HepG2 (cell line): ENCODE measurements at regions not wholly inside any gene's neighbourhood (a gene's known extent, or its start where the extent isn't known, plus 50 kb on each side); places are given as distances from the start of the nearest gene placed in this dataset.

Source experiments
- ATAC-seq: fragments of 200-7000 bp; cut with Tn5 transposase; 3 replicates; pipeline ENCODE4 v1.9.1; 2020; ENCODE audit warnings: mild to moderate bottlenecking, moderate library complexity
- BruUV-seq: library from RNA; stranded (reverse); fragments of 400-500 nt; replicated peaks from 2 replicates; lab custom pipeline; 2021; lab: Mats Ljungman, UMichigan
- CTCF ChIA-PET: fragments of 300-600 bp; formaldehyde crosslinking; extraction: SDS; loops from one replicate; lab custom pipeline; 2021; ENCODE audit warnings: low total read pairs, inconsistent platforms, low intra/inter-chr PET ratio; lab: Yijun Ruan, JAX
- POLR2A ChIA-PET: fragments of 350-600 bp; sonication (Branson Sonifier 250); formaldehyde crosslinking; loops from one replicate; lab custom pipeline; 2020; ENCODE audit warnings: antibody characterized with exemption, inconsistent platforms; lab: Yijun Ruan, JAX
- DNase-seq: peaks from one replicate; pipeline ENCODE4 v3.0.0-alpha.2; 2015; ENCODE audit warnings: low spot score
- FAIRE-seq: peaks from 3 replicates; lab custom pipeline; 2011; peaks lifted over from hg19 to GRCh38; lab: Jason Lieb, UNC
- H2AFZ ChIP-seq: one replicate; pipeline ENCODE4 v1.6.1; 2011; ENCODE audit warnings: low read length, inconsistent platforms
- H3K27ac ChIP-seq: fragments of 300-600 bp; 3 replicates; pipeline ENCODE4 v1.8.0; 2011; ENCODE audit warnings: mixed run types, mild to moderate bottlenecking, mixed read lengths, low read length, inconsistent platforms; ENCODE audit not compliant: insufficient read depth; ENCODE audit errors: extremely low read length
- H3K27me3 ChIP-seq, 2 experiments: fragments of 200-600 bp in 1 of 2; 2 replicates in 1 of 2; 3 replicates in 1 of 2; pipeline versions ENCODE4 v1.6.0 to v1.8.0; 2011; ENCODE audit warnings: low read length in 2 of 2, mild to moderate bottlenecking in 2 of 2, moderate library complexity in 2 of 2, inconsistent platforms in 1 of 2; ENCODE audit not compliant: insufficient read depth in 2 of 2, control insufficient read depth in 1 of 2
- H3K36me3 ChIP-seq, 2 experiments: fragments of 200-600 bp in 1 of 2; replicated peaks in 1 of 2; 2 replicates in 1 of 2; 3 replicates in 1 of 2; pipeline versions ENCODE4 v1.5.1 to v1.8.0; 2011; ENCODE audit warnings: low read length in 2 of 2, inconsistent platforms in 1 of 2; ENCODE audit not compliant: insufficient read depth in 2 of 2, control insufficient read depth in 1 of 2
- H3K4me1 ChIP-seq: 2 replicates; pipeline ENCODE4 v1.5.1; 2012; ENCODE audit warnings: low read length, inconsistent platforms; ENCODE audit not compliant: insufficient read depth
- H3K4me2 ChIP-seq: 2 replicates; pipeline ENCODE4 v1.6.0; 2011; ENCODE audit warnings: low read depth, low read length, inconsistent platforms
- H3K4me3 ChIP-seq, 3 experiments: fragments of 200-600 bp in 1 of 3; sonication (generic), shearing (Covaris generic) in 1 of 3; replicated peaks in 1 of 3; 2 replicates each; pipeline ENCODE4 v1.5.1; 2011 to 2016; ENCODE audit warnings: low read length in 3 of 3, inconsistent platforms in 2 of 3, low read depth in 2 of 3, mild to moderate bottlenecking in 2 of 3, control low read depth in 1 of 3, mixed read lengths in 1 of 3; ENCODE audit not compliant: insufficient read depth in 1 of 3
- H3K79me2 ChIP-seq: one replicate; pipeline ENCODE4 v1.6.1; 2011; ENCODE audit warnings: low read length, inconsistent platforms; ENCODE audit not compliant: insufficient read depth
- H3K9ac ChIP-seq: 2 replicates; pipeline ENCODE4 v1.6.0; 2011; ENCODE audit warnings: mild to moderate bottlenecking, low read depth, low read length, inconsistent platforms; ENCODE audit not compliant: insufficient read depth
- H3K9me3 ChIP-seq: 2 replicates; pipeline ENCODE4 v1.5.1; 2012; ENCODE audit warnings: mild to moderate bottlenecking, low read length
- H4K20me1 ChIP-seq: 2 replicates; pipeline ENCODE4 v1.6.0; 2011; ENCODE audit warnings: inconsistent platforms, mild to moderate bottlenecking, low read length, moderate library complexity; ENCODE audit not compliant: insufficient read depth
- CEBPG ChIP-seq: IDR thresholded peaks from 2 replicates; pipeline ENCODE4 v1.6.1; 2016
- FOXC1 ChIP-seq: sonication (generic); formaldehyde crosslinking; IDR thresholded peaks from 2 replicates; pipeline ENCODE4 v1.8.0; 2022; ENCODE audit warnings: mild to moderate bottlenecking, missing genetic modification reagents, borderline replicate concordance
- IKZF1 ChIP-seq: fragments of 450-650 bp; IDR thresholded peaks from 2 replicates; pipeline ENCODE4 v1.7.1; 2016
- JUND ChIP-seq: sonication (generic); formaldehyde crosslinking; IDR thresholded peaks from 2 replicates; pipeline ENCODE4 v1.8.0; 2022; ENCODE audit warnings: mild to moderate bottlenecking, missing genetic modification reagents
- MBD4 ChIP-seq: IDR thresholded peaks from 2 replicates; pipeline ENCODE4 v1.6.1; 2012; ENCODE audit warnings: low read length, inconsistent platforms, borderline replicate concordance
- PAWR ChIP-seq: sonication (generic); formaldehyde crosslinking; IDR thresholded peaks from 2 replicates; pipeline ENCODE4 v1.4.0; 2020; ENCODE audit warnings: missing genetic modification reagents, mild to moderate bottlenecking, borderline replicate concordance
- REPIN1 ChIP-seq: sonication (generic); formaldehyde crosslinking; IDR thresholded peaks from 2 replicates; pipeline ENCODE4 v1.8.0; 2022; ENCODE audit warnings: missing genetic modification reagents, low read depth, mild to moderate bottlenecking, borderline replicate concordance
- SYNCRIP ChIP-seq: fragments of 200-400 bp; formaldehyde crosslinking; IDR thresholded peaks from 2 replicates; pipeline ENCODE4 v1.6.1; 2018; ENCODE audit warnings: mild to moderate bottlenecking, low read depth, low read length; ENCODE audit not compliant: insufficient read depth
- ZFP82 ChIP-seq: sonication (generic); formaldehyde crosslinking; IDR thresholded peaks from 2 replicates; pipeline ENCODE4 v1.5.1; 2020; ENCODE audit warnings: mild to moderate bottlenecking, missing genetic modification reagents, borderline replicate concordance
- ZNF205 ChIP-seq: IDR thresholded peaks from 2 replicates; pipeline ENCODE4 v1.6.1; 2018; ENCODE audit warnings: missing biosample characterization, missing genetic modification reagents
- ZNF331 ChIP-seq: sonication (generic); formaldehyde crosslinking; IDR thresholded peaks from 2 replicates; pipeline ENCODE4 v1.4.0; 2020; ENCODE audit warnings: missing genetic modification reagents
- ZSCAN22 ChIP-seq: sonication (generic); formaldehyde crosslinking; IDR thresholded peaks from 2 replicates; pipeline ENCODE4 v1.4.0; 2020; ENCODE audit warnings: mild to moderate bottlenecking, missing genetic modification reagents
- WGBS: methylation state at CpG from one replicate; pipeline ENCODE4 v1.1.6; 2017; ENCODE audit warnings: low lambda C conversion rate; 5-methylcytosine and 5-hydroxymethylcytosine counted together
- in situ Hi-C: cut with HindIII; loops from 2 replicates; pipeline ENCODE4 v1.10.0; 2017; ENCODE audit warnings: low pct_unique_long_range_greater_than_20kb; ENCODE audit not compliant: extremely low pct_ligation_motif_present
- intact Hi-C: fragments of 100-400 bp; cut with micrococcal nuclease; formaldehyde crosslinking; loops from one replicate; pipeline ENCODE4 v1.10.0; 2022; ENCODE audit not compliant: unreplicated experiment
- TF ChIP-seq, protein P1 (sequence below): sonication (generic); formaldehyde crosslinking; IDR thresholded peaks from 2 replicates; pipeline ENCODE4 v1.5.0; 2020; ENCODE audit warnings: missing genetic modification reagents, mild to moderate bottlenecking, borderline replicate concordance
- TF ChIP-seq, protein P2 (sequence below): sonication (generic); formaldehyde crosslinking; IDR thresholded peaks from 2 replicates; pipeline ENCODE4 v1.5.1; 2020; ENCODE audit warnings: mild to moderate bottlenecking, missing genetic modification reagents, borderline replicate concordance
- TF ChIP-seq, protein P3 (sequence below): IDR thresholded peaks from 2 replicates; pipeline ENCODE4 v1.4.0; 2020; ENCODE audit warnings: mild to moderate bottlenecking, missing genetic modification reagents
- TF ChIP-seq, protein P4 (sequence below): sonication (generic); formaldehyde crosslinking; IDR thresholded peaks from 2 replicates; pipeline ENCODE4 v1.5.0; 2020; ENCODE audit warnings: mild to moderate bottlenecking, missing genetic modification reagents

DNA sequence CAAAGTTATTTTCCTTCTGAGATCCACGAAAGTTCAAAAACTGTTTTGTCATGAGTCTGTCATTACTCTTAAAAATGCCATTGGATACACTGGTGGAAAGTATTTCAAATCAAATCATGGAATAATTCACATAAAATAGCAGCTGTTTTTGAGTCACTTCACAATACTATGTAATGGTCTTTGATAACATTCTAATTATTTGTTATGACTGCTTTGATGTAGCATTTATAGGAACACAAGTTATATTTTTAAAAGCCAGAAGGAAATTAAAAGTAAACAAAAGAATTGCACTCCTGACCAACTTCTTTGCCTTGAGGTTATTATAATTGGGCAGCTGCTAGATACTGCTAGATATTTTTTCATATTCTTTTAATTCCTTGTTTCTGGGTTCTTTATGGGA lies 473.2 kb downstream of the CCER1 start:
- intact Hi-C loops (no loop called here), in situ Hi-C loops (no loop called here)
- no peak for FAIRE-seq
- 0% methylated on average over 1 of the region's 1 CpG for WGBS
- DNase-seq, result no peak
- Histone ChIP-seq H3K27ac (no peak overlapping the region), H2AFZ (no peak overlapping the region), H3K27me3 (no peaks in the 10 kb centered on the region), H3K79me2 (no peaks in the 10 kb centered on the region), H3K4me1 (no peaks in the 10 kb centered on the region), H3K4me3 (no peak overlapping the region), H3K36me3 (no peaks in the 10 kb centered on the region), H4K20me1 (no peaks in the 10 kb centered on the region), H3K9ac (no peak overlapping the region), H3K9me3 (peaks cover 26% of the 10 kb centered on the region), H3K4me2 (no peak overlapping the region)
- ChIA-PET CTCF (no interaction called here), POLR2A (no interaction called here)
- no TSS peak for BruUV-seq
- no peak for ATAC-seq
- no peak for TF ChIP-seq ZSCAN22 (CRISPR knock-in tag)
- TF ChIP-seq, protein P1, sequence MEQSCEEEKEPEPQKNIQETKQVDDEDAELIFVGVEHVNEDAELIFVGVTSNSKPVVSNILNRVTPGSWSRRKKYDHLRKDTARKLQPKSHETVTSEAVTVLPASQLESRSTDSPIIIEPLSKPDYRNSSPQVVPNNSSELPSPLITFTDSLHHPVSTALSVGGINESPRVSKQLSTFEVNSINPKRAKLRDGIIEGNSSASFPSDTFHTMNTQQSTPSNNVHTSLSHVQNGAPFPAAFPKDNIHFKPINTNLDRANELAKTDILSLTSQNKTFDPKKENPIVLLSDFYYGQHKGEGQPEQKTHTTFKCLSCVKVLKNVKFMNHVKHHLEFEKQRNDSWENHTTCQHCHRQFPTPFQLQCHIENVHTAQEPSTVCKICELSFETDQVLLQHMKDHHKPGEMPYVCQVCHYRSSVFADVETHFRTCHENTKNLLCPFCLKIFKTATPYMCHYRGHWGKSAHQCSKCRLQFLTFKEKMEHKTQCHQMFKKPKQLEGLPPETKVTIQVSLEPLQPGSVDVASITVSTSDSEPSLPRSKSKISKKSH, result no peak
- no peak for TF ChIP-seq ZFP82 (CRISPR knock-in tag)
- TF ChIP-seq, protein P2, sequence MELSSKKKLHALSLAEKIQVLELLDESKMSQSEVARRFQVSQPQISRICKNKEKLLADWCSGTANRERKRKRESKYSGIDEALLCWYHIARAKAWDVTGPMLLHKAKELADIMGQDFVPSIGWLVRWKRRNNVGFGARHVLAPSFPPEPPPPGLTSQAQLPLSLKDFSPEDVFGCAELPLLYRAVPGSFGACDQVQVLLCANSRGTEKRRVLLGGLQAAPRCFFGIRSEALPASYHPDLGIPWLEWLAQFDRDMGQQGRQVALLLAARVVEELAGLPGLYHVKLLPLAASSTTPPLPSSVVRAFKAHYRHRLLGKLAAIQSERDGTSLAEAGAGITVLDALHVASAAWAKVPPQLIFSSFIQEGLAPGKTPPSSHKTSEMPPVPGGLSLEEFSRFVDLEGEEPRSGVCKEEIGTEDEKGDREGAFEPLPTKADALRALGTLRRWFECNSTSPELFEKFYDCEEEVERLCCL (CRISPR knock-in tag), result no peak
- TF ChIP-seq CEBPG (CRISPR knock-in tag), result no peak
- TF ChIP-seq SYNCRIP, result no peak
- no peak for TF ChIP-seq MBD4
- no peak for TF ChIP-seq IKZF1
- no peak for TF ChIP-seq PAWR (CRISPR knock-in tag)
- TF ChIP-seq, protein P3, sequence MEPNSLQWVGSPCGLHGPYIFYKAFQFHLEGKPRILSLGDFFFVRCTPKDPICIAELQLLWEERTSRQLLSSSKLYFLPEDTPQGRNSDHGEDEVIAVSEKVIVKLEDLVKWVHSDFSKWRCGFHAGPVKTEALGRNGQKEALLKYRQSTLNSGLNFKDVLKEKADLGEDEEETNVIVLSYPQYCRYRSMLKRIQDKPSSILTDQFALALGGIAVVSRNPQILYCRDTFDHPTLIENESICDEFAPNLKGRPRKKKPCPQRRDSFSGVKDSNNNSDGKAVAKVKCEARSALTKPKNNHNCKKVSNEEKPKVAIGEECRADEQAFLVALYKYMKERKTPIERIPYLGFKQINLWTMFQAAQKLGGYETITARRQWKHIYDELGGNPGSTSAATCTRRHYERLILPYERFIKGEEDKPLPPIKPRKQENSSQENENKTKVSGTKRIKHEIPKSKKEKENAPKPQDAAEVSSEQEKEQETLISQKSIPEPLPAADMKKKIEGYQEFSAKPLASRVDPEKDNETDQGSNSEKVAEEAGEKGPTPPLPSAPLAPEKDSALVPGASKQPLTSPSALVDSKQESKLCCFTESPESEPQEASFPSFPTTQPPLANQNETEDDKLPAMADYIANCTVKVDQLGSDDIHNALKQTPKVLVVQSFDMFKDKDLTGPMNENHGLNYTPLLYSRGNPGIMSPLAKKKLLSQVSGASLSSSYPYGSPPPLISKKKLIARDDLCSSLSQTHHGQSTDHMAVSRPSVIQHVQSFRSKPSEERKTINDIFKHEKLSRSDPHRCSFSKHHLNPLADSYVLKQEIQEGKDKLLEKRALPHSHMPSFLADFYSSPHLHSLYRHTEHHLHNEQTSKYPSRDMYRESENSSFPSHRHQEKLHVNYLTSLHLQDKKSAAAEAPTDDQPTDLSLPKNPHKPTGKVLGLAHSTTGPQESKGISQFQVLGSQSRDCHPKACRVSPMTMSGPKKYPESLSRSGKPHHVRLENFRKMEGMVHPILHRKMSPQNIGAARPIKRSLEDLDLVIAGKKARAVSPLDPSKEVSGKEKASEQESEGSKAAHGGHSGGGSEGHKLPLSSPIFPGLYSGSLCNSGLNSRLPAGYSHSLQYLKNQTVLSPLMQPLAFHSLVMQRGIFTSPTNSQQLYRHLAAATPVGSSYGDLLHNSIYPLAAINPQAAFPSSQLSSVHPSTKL (CRISPR knock-in tag), result no peak
- TF ChIP-seq REPIN1, result no peak
- TF ChIP-seq ZNF331 (CRISPR knock-in tag), result no peak
- TF ChIP-seq ZNF205 (CRISPR knock-in tag), result no peak
- TF ChIP-seq FOXC1 (CRISPR knock-in tag), result no peak
- TF ChIP-seq, protein P4, sequence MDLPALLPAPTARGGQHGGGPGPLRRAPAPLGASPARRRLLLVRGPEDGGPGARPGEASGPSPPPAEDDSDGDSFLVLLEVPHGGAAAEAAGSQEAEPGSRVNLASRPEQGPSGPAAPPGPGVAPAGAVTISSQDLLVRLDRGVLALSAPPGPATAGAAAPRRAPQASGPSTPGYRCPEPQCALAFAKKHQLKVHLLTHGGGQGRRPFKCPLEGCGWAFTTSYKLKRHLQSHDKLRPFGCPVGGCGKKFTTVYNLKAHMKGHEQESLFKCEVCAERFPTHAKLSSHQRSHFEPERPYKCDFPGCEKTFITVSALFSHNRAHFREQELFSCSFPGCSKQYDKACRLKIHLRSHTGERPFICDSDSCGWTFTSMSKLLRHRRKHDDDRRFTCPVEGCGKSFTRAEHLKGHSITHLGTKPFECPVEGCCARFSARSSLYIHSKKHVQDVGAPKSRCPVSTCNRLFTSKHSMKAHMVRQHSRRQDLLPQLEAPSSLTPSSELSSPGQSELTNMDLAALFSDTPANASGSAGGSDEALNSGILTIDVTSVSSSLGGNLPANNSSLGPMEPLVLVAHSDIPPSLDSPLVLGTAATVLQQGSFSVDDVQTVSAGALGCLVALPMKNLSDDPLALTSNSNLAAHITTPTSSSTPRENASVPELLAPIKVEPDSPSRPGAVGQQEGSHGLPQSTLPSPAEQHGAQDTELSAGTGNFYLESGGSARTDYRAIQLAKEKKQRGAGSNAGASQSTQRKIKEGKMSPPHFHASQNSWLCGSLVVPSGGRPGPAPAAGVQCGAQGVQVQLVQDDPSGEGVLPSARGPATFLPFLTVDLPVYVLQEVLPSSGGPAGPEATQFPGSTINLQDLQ (CRISPR knock-in tag), result no peak
- TF ChIP-seq JUND (CRISPR knock-in tag), result no peak
